GM18507 (cell line): ENCODE measurements at regions not wholly inside any gene's neighbourhood (a gene's known extent, or its start where the extent isn't known, plus 50 kb on each side); places are given as distances from the start of the nearest gene placed in this dataset.
A peak's percentile ranks its signal among the peaks of the same experiment; 100 is the strongest.

Experiments
- DNase-seq: peaks from one replicate; pipeline ENCODE4 v3.0.0; 2011; ENCODE audit warnings: low read depth; ENCODE audit not compliant: insufficient read length; ENCODE audit errors: extremely low spot score
- FAIRE-seq: peaks from 2 replicates; lab custom pipeline; 2011; peaks lifted over from hg19 to GRCh38; lab: Jason Lieb, UNC

- DNase-seq, result peak; percentile 48
- FAIRE-seq, result peak; percentile 75
Observed at GRCh38 chr10:44857363-44858016, 53.6 kb upstream of the TMEM72 start.

GRCh38 chr10:44858017-44858371 is 53.1 kb upstream of the TMEM72 start:
- no peak for FAIRE-seq
- DNase-seq, result no peak

GRCh38 chr10:44858988-44859387 is 52.1 kb upstream of the TMEM72 start:
- DNase-seq, result no peak
- no peak for FAIRE-seq

DNA sequence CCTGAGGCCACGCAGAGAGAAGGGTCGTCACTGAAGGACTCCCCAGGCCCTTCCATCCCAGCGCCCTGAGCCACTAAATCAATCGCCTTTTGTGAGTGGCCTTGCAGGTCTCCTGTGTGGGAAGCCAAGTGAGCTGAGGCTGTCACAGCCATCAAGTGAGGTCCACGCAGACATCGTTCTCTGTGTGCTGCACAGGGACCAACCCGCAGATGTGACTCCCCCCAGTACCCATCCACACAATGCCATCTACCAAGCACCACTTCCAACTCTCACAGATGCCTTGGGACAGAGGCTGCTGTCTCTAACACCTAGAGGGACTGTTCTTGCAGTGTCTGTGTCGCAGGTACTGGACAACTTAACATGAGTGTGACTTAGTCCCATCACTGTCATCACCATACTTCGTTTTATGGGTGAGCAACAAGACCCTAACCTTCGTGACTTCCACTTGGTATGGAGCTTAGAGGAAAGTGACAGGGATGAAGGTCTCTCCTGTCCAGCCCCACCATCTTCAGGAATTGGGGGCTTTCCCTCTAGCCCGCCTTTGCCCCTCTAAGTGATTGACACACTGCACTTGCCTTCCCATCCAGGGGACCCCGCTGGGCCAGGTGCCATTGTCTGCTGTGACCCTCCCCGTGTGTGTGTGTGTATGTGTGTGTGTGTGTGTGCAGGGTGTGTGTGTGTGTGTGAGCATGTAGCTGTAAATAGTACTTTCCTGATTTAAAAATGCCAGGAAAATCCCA is 51.4 kb upstream of the TMEM72 start:
- FAIRE-seq (no peak), DNase-seq (no peak)

DNA sequence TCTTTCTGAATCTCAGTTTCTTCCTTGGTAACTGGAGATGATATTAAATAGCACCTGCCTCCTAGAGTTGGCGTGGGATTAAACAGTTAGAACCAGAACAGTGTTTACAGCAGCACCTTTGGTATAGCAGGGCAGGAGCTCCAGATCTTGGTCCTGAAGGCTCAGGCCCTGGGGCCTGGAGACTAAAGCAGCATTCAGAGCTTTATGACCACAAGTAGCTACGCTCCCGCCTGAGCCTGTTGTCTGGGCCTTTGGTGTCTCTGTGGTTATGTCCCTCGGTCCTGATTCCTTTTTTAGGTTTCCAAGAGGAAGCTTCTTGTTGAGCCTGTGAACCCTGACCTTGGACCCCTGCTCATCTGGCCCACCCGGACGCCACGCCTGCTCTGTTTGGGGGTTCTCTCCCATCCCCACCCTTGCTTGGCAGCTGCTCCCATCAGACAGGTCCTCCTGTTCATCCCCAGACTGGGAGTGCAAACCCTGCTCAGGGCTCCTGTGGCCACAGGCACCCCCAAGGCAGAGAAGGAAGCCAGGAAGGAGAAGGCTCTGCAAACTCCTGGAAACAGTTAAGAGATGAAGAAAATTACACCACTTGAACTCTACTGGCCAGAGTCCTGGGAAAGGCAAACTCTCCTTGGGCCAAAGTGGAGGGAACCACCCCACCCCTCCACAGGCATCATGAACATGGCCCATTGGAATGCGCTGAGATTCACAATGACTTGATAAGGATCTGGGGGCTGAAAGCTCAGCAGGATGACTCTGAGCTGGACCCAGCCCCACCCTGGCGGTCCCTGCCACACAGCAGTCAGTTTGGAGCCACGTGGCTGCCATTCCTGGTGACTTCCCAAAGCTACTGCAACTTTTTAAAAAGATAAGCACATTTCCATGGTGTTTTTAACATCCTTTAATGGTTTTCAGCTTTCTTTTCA is 50.1 kb upstream of the TMEM72 start:
- FAIRE-seq, result no peak
- no peak for DNase-seq
